K562 (cell line): ENCODE measurements at regions not wholly inside any gene's neighbourhood (a gene's known extent, or its start where the extent isn't known, plus 50 kb on each side); places are given as distances from the start of the nearest gene placed in this dataset.

Experiments used
- ATAC-seq: fragments of 200-7000 bp; cut with Tn5 transposase; 3 replicates; pipeline ENCODE4 v1.9.1; 2020; ENCODE audit warnings: moderate library complexity
- BruUV-seq: library from RNA; stranded (reverse); fragments of 400-500 nt; replicated peaks from 2 replicates; lab custom pipeline; 2021; lab: Mats Ljungman, UMichigan
- CTCF ChIA-PET: fragments of 300-600 bp; formaldehyde crosslinking; extraction: SDS; loops from one replicate; lab custom pipeline; 2021; ENCODE audit warnings: low intra/inter-chr PET ratio; lab: Yijun Ruan, JAX
- POLR2A ChIA-PET: fragments of 300-600, 350-650 bp; sonication (Branson Sonifier 250); formaldehyde crosslinking; extraction: SDS; loops from one replicate; lab custom pipeline; 2021; ENCODE audit warnings: antibody characterized with exemption, inconsistent platforms; lab: Yijun Ruan, JAX
- DNase-seq, 4 experiments: peaks; one replicate each; pipeline versions ENCODE4 v3.0.0 to v3.0.0-alpha.2; 2011 to 2018; ENCODE audit warnings: low spot score in 3 of 4, mixed read lengths in 3 of 4; ENCODE audit errors: extremely low read depth in 1 of 4
- FAIRE-seq: peaks from 2 replicates; lab custom pipeline; 2011; peaks lifted over from hg19 to GRCh38; lab: Jason Lieb, UNC
- H2AFZ ChIP-seq: 2 replicates; pipeline ENCODE4 v1.6.0; 2011; ENCODE audit warnings: low read depth, low read length, control low read depth, inconsistent platforms
- H3K27ac ChIP-seq: fragments of 200-600 bp; 3 replicates; pipeline ENCODE4 v1.8.0; 2011; ENCODE audit warnings: low read depth, mild to moderate bottlenecking, control low read depth, inconsistent platforms, low read length, moderate library complexity, mixed read lengths; ENCODE audit errors: extremely low read depth
- H3K27me3 ChIP-seq, 2 experiments: fragments of 300-600 bp in 1 of 2; 2 replicates in 1 of 2; 3 replicates in 1 of 2; pipeline versions ENCODE4 v1.6.0 to v1.8.0; 2011; ENCODE audit warnings: inconsistent platforms in 2 of 2, low read length in 2 of 2, mild to moderate bottlenecking in 1 of 2, mixed read lengths in 1 of 2, moderate library complexity in 1 of 2; ENCODE audit not compliant: control insufficient read depth in 2 of 2, insufficient read depth in 2 of 2
- H3K36me3 ChIP-seq: fragments of 300-600 bp; 3 replicates; pipeline ENCODE4 v1.8.0; 2011; ENCODE audit warnings: mild to moderate bottlenecking, low read length, inconsistent platforms; ENCODE audit not compliant: control insufficient read depth, insufficient read depth
- H3K4me1 ChIP-seq, 2 experiments: fragments of 200-600 bp in 1 of 2; replicated peaks in 1 of 2; 2 replicates in 1 of 2; 3 replicates in 1 of 2; pipeline versions ENCODE4 v1.5.1 to v1.8.0; 2011; ENCODE audit warnings: inconsistent platforms in 2 of 2, low read length in 2 of 2, mild to moderate bottlenecking in 1 of 2, mixed read lengths in 1 of 2, moderate library complexity in 1 of 2; ENCODE audit not compliant: control insufficient read depth in 2 of 2, insufficient read depth in 2 of 2
- H3K4me2 ChIP-seq: 2 replicates; pipeline ENCODE4 v1.6.1; 2011; ENCODE audit warnings: low read length, control low read depth, inconsistent platforms, mixed read lengths; ENCODE audit not compliant: insufficient read depth
- H3K4me3 ChIP-seq: fragments of 200-600 bp; sonication (generic), shearing (Covaris generic); 2 replicates; pipeline ENCODE4 v1.5.1; 2016; ENCODE audit warnings: control low read depth, inconsistent platforms
- H3K79me2 ChIP-seq: fragments of 200-600 bp; 3 replicates; pipeline ENCODE4 v1.8.0; 2011; ENCODE audit warnings: low read length, inconsistent platforms; ENCODE audit not compliant: control insufficient read depth, insufficient read depth
- H3K9ac ChIP-seq, 2 experiments: 2 replicates each; pipeline versions ENCODE4 v1.6.0 to v1.6.1; 2011; ENCODE audit warnings: low read depth in 2 of 2, low read length in 2 of 2, control low read depth in 1 of 2, inconsistent platforms in 1 of 2, mild to moderate bottlenecking in 1 of 2, mixed read lengths in 1 of 2; ENCODE audit not compliant: insufficient read depth in 1 of 2
- H3K9me1 ChIP-seq: one replicate; pipeline ENCODE4 v1.6.0; 2011; ENCODE audit warnings: inconsistent platforms, mild to moderate bottlenecking, low read length, moderate library complexity; ENCODE audit not compliant: control insufficient read depth, insufficient read depth
- H3K9me3 ChIP-seq: replicated peaks from 2 replicates; pipeline ENCODE4 v1.5.1; 2011; ENCODE audit warnings: low read depth, low read length, inconsistent platforms; ENCODE audit not compliant: control insufficient read depth, insufficient read depth
- H4K20me1 ChIP-seq: replicated peaks from 2 replicates; pipeline ENCODE4 v1.6.1; 2011; ENCODE audit warnings: low read length, inconsistent platforms, mixed read lengths; ENCODE audit not compliant: control insufficient read depth, insufficient read depth
- ARNT ChIP-seq, 2 experiments: fragments of 450-650 bp; IDR thresholded peaks; 2 replicates each; pipeline ENCODE4 v1.6.1; 2016; ENCODE audit warnings: mild to moderate bottlenecking in 1 of 2
- JUN ChIP-seq, 2 experiments: sonication (generic) in 1 of 2; formaldehyde crosslinking in 1 of 2; IDR thresholded peaks; 2 replicates each; pipeline versions ENCODE4 v1.6.1 to v1.8.0; 2012 to 2022; ENCODE audit warnings: borderline replicate concordance in 2 of 2, mild to moderate bottlenecking in 2 of 2, improper control_type of control experiment in 1 of 2, low read depth in 1 of 2, low read length in 1 of 2, missing genetic modification reagents in 1 of 2
- POLR2H ChIP-seq: IDR thresholded peaks from 2 replicates; pipeline ENCODE4 v1.6.1; 2016; ENCODE audit warnings: missing genetic modification characterization, low read depth, mild to moderate bottlenecking, control low read depth, missing compliant biosample characterization, moderate library complexity
- TAL1 ChIP-seq: fragments of 450-650 bp; IDR thresholded peaks from 2 replicates; pipeline ENCODE4 v1.6.1; 2016; ENCODE audit warnings: mild to moderate bottlenecking
- ZC3H4 ChIP-seq: sonication (generic); formaldehyde crosslinking; IDR thresholded peaks from 2 replicates; pipeline ENCODE4 v1.9.0; 2021; ENCODE audit warnings: missing genetic modification reagents, borderline replicate concordance
- WGBS: fragments of 100-300 bp; shearing (Covaris generic); methylation state at CpG from one replicate; pipeline ENCODE4 v1.1.6; 2016; ENCODE audit warnings: low coverage, mixed read lengths; ENCODE audit not compliant: insufficient coverage; ENCODE audit errors: missing lambda C conversion rate; 5-methylcytosine and 5-hydroxymethylcytosine counted together
- in situ Hi-C: fragments of 300-500 bp; cut with MboI; formaldehyde crosslinking; loops from 4 replicates; pipeline ENCODE4 v1.15.0; 2018; ENCODE audit warnings: inconsistent platforms, mixed read lengths
- intact Hi-C: fragments of 100-400 bp; cut with micrococcal nuclease; formaldehyde crosslinking; loops from 2 replicates; pipeline ENCODE4 v1.14.2; 2022
- TF ChIP-seq, protein P1 (sequence below), 3 experiments: IDR thresholded peaks in 2 of 3; conservative IDR thresholded peaks in 1 of 3; 2 replicates each; pipeline ENCODE4 v1.5.1; 2011 to 2012; ENCODE audit warnings: low read length in 3 of 3, mild to moderate bottlenecking in 3 of 3, control low read depth in 2 of 3, improper control_type of control experiment in 1 of 3, inconsistent platforms in 1 of 3, low read depth in 1 of 3, mixed read lengths in 1 of 3, moderate library complexity in 1 of 3; ENCODE audit not compliant: insufficient read depth in 2 of 3

DNA sequence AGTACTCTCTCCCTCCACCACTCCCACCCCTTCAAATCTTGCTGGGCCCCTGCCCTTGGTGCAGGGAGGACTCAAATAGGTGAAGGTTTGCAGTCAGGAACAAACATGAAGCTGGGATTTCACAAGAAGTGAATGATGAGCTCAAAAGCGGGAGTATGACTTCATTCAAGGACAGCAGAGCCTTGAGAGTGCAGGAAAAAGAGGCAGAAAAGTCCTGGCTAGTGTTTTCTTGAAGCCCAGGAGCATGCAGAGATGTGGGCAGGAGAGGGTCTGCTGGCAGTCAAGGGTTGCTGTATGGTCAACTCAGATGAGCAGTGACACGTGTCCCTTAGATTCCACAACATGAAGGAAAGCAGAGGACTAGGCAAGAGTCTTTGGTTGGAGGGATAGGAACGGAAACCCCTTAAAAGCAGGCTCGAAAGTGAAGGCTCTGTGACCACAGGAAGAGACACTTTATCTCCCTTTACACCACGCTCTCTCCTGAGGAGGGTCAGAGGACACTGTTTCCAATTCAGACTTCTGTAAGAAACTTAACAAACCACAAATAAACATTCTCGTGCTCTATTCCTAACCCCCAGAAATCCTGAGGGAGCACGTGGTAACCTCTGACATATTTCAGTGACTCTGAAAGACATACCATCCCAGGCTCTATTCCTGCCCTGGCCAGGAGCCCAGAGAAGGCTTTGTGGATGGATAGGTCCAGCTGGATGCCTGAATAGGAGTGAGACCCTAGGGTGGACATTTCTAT is 168.0 kb upstream of the NDN start:
- no peak for FAIRE-seq
- ChIA-PET CTCF (interaction anchor here (0.6 to 0.8 kb wide), 2 partner anchors 208 to 213 kb away, joined by 3 to 4 read pairs; no protein-coding TSS in a partner anchor), POLR2A (no interaction called here)
- H3K4me2 ChIP-seq, result no peak overlapping the region
- no peaks in the 10 kb centered on the region for H3K79me2 ChIP-seq
- no peaks in the 10 kb centered on the region for H3K9me1 ChIP-seq
- no peaks in the 10 kb centered on the region for H3K4me1 ChIP-seq
- H4K20me1 ChIP-seq, result no peaks in the 10 kb centered on the region
- BruUV-seq, result no TSS peak
- H3K9ac ChIP-seq, result no peak overlapping the region
- ATAC-seq, result no peak
- 0% methylated on average over 6 of the region's 7 CpGs for WGBS
- DNase-seq, result no peak
- in situ Hi-C loops (no loop called here), intact Hi-C loops (loop anchor here (5.0 kb wide), 1 partner anchor 33 kb away; no protein-coding TSS in a partner anchor)
- no peaks in the 10 kb centered on the region; a peak in 1 of 5 replicates for H3K27me3 ChIP-seq
- no peak for TF ChIP-seq TAL1
- TF ChIP-seq, all 486 proteins: peak for 0
- no peak overlapping the region for H3K4me3 ChIP-seq
- H3K27ac ChIP-seq, result no peak overlapping the region
- no peak overlapping the region for H2AFZ ChIP-seq
- H3K9me3 ChIP-seq, result no peaks in the 10 kb centered on the region
- no peaks in the 10 kb centered on the region for H3K36me3 ChIP-seq

DNA sequence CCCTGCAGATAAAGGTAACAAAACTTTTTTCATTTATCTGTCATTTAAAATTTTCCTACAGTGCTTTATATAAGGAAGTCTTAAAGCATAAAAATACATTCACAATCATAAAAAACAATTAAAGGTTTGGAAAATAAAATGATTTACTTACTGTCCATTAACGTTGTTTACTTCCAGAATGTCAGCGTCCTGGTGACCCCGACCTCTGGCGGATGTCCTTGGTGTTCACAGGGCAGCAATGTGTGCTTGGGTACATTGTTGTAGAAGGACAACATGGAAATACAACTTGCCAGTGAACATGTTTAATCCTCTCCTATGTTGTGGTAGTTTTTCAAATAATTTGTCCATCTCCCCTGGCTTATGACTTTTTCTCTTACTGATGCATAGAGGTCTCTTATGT is 168.8 kb upstream of the NDN start:
- WGBS, result 0% methylated on average over 4 of the region's 4 CpGs
- Histone ChIP-seq H3K4me1 (no peaks in the 10 kb centered on the region), H3K4me3 (no peak overlapping the region), H3K4me2 (no peak overlapping the region), H3K36me3 (no peaks in the 10 kb centered on the region), H4K20me1 (no peaks in the 10 kb centered on the region), H2AFZ (no peak overlapping the region), H3K27me3 (no peaks in the 10 kb centered on the region; a peak in 1 of 5 replicates), H3K9ac (no peak overlapping the region), H3K27ac (no peak overlapping the region), H3K79me2 (no peaks in the 10 kb centered on the region), H3K9me3 (no peaks in the 10 kb centered on the region), H3K9me1 (no peaks in the 10 kb centered on the region)
- intact Hi-C loops (loop anchor here (2.0 to 5.0 kb wide), 2 partner anchors 34 to 213 kb away; no protein-coding TSS in a partner anchor), in situ Hi-C loops (no loop called here)
- no peak for DNase-seq
- no peak for TF ChIP-seq ARNT (IDR thresholded peaks at IDR 0.05)
- TF ChIP-seq, protein P1, sequence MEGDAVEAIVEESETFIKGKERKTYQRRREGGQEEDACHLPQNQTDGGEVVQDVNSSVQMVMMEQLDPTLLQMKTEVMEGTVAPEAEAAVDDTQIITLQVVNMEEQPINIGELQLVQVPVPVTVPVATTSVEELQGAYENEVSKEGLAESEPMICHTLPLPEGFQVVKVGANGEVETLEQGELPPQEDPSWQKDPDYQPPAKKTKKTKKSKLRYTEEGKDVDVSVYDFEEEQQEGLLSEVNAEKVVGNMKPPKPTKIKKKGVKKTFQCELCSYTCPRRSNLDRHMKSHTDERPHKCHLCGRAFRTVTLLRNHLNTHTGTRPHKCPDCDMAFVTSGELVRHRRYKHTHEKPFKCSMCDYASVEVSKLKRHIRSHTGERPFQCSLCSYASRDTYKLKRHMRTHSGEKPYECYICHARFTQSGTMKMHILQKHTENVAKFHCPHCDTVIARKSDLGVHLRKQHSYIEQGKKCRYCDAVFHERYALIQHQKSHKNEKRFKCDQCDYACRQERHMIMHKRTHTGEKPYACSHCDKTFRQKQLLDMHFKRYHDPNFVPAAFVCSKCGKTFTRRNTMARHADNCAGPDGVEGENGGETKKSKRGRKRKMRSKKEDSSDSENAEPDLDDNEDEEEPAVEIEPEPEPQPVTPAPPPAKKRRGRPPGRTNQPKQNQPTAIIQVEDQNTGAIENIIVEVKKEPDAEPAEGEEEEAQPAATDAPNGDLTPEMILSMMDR (IDR thresholded peaks at IDR 0.05 in 2 of 3, conservative IDR thresholded peaks at IDR 0.05 in 1 of 3; ENCODE audit: insufficient read depth in 2 of 3, low read depth in 1 of 3, low read length in 3 of 3), result peak in 2 of 3 experiments; percentile 16 to 18; a peak in 2 of 6 replicates
- no peak for TF ChIP-seq JUN (IDR thresholded peaks at IDR 0.05; ENCODE audit: borderline replicate concordance, low read depth, low read length)
- TF ChIP-seq JUN (CRISPR knock-in tag; IDR thresholded peaks at IDR 0.05; ENCODE audit: borderline replicate concordance), result no peak
- TF ChIP-seq ZC3H4 (CRISPR knock-in tag), result no peak
- TF ChIP-seq POLR2H (tag), result no peak
- peak; percentile 46; the same call in 1 of the 3 replicates for ATAC-seq
- POLR2A ChIA-PET, result no interaction called here
- CTCF ChIA-PET, result interaction anchor here (0.8 to 1.6 kb wide), 3 partner anchors 207 to 214 kb away, joined by 3 to 6 read pairs (median 3); no protein-coding TSS in a partner anchor
- FAIRE-seq, result no peak
- no TSS peak for BruUV-seq
